Peyer's patch (tissue), 4 donors: ENCODE measurements at regions not wholly inside any gene's neighbourhood (a gene's known extent, or its start where the extent isn't known, plus 50 kb on each side); places are given as distances from the start of the nearest gene placed in this dataset.

Source experiments
- DNase-seq, 3 donors: peaks; one replicate each; pipeline ENCODE4 v3.0.0-alpha.2; 2017 to 2019
- H3K27ac ChIP-seq, 4 donors: fragments of 200-600 bp; sonication (generic); one replicate each; pipeline ENCODE4 v1.5.1; 2016 to 2019
- H3K27me3 ChIP-seq, 2 donors: fragments of 200-600 bp; sonication (generic); one replicate each; pipeline ENCODE4 v1.5.1; 2019
- H3K36me3 ChIP-seq, 3 donors: fragments of 200-600 bp; sonication (generic); one replicate each; pipeline ENCODE4 v1.5.1; 2016 to 2019
- H3K4me1 ChIP-seq, 4 donors: fragments of 200-600 bp; sonication (generic); one replicate each; pipeline ENCODE4 v1.5.1; 2016 to 2019
- H3K4me3 ChIP-seq, 4 donors: fragments of 200-600 bp; sonication (generic); 1 replicate in 3 of 4; 2 replicates in 1 of 4; pipeline ENCODE4 v1.5.1; 2016 to 2019; ENCODE audit warnings: mild to moderate bottlenecking in 1 of 4
- H3K9me3 ChIP-seq, 4 donors: fragments of 200-600 bp; sonication (generic); one replicate each; pipeline ENCODE4 v1.5.1; 2016 to 2019; ENCODE audit warnings: mild to moderate bottlenecking in 1 of 4
- CTCF ChIP-seq, 6 experiments: fragments of 450-650 bp in 4 of 6; fragments of 200-600 bp in 2 of 6; sonication (generic) in 1 of 6; IDR thresholded peaks; one replicate each; pipeline ENCODE4 v1.5.1; 2017 to 2019; ENCODE audit warnings: antibody characterized with exemption in 6 of 6, mild to moderate bottlenecking in 3 of 6, moderate library complexity in 1 of 6
- POLR2A ChIP-seq, 2 donors: fragments of 450-650 bp; IDR thresholded peaks; one replicate each; pipeline ENCODE4 v1.5.1; 2017; ENCODE audit warnings: antibody characterized with exemption in 2 of 2, mild to moderate bottlenecking in 2 of 2, moderate library complexity in 2 of 2

GRCh38 chr13:97082461-97083207 is 88.4 kb upstream of the OXGR1 start:
- Histone ChIP-seq H3K9me3 (no peaks in the 10 kb centered on the region), H3K27ac (no peak overlapping the region), H3K36me3 (no peaks in the 10 kb centered on the region), H3K4me3 (no peak overlapping the region), H3K27me3 (no peaks in the 10 kb centered on the region), H3K4me1 (no peaks in the 10 kb centered on the region)
- TF ChIP-seq CTCF (IDR thresholded peaks at IDR 0.05) (no peak), POLR2A (IDR thresholded peaks at IDR 0.05) (no peak)
- no peak for DNase-seq

GRCh38 chr13:97091196-97091595 is 96.9 kb upstream of the OXGR1 start:
- Histone ChIP-seq H3K27me3 (no peaks in the 10 kb centered on the region), H3K4me3 (no peak overlapping the region), H3K36me3 (no peaks in the 10 kb centered on the region), H3K4me1 (no peaks in the 10 kb centered on the region), H3K9me3 (no peaks in the 10 kb centered on the region), H3K27ac (no peak overlapping the region)
- no peak for DNase-seq
- no peak for TF ChIP-seq CTCF (IDR thresholded peaks at IDR 0.05)
- TF ChIP-seq POLR2A (IDR thresholded peaks at IDR 0.05) = no peak

- no peaks in the 10 kb centered on the region for H3K9me3 ChIP-seq
- DNase-seq = no peak
- TF ChIP-seq POLR2A (IDR thresholded peaks at IDR 0.05) = no peak
- no peak overlapping the region for H3K27ac ChIP-seq
- no peaks in the 10 kb centered on the region for H3K4me1 ChIP-seq
- H3K4me3 ChIP-seq = no peak overlapping the region
- no peaks in the 10 kb centered on the region for H3K27me3 ChIP-seq
- H3K36me3 ChIP-seq = no peaks in the 10 kb centered on the region
Observed at GRCh38 chr13:97100821-97101220, 106.5 kb upstream of the OXGR1 start.

- no peaks in the 10 kb centered on the region for H3K36me3 ChIP-seq
- no peaks in the 10 kb centered on the region for H3K4me1 ChIP-seq
- H3K9me3 ChIP-seq = no peaks in the 10 kb centered on the region
- H3K27me3 ChIP-seq = no peaks in the 10 kb centered on the region
- TF ChIP-seq CTCF (IDR thresholded peaks at IDR 0.05) = no peak
- TF ChIP-seq POLR2A (IDR thresholded peaks at IDR 0.05) = no peak
- DNase-seq = no peak
- no peak overlapping the region for H3K27ac ChIP-seq
- no peak overlapping the region for H3K4me3 ChIP-seq
Observed at GRCh38 chr13:97101912-97102708, 107.8 kb upstream of the OXGR1 start.

- Histone ChIP-seq H3K9me3 (no peaks in the 10 kb centered on the region), H3K27ac (no peak overlapping the region), H3K36me3 (no peaks in the 10 kb centered on the region), H3K4me3 (no peak overlapping the region), H3K4me1 (peaks cover 0 to 20% (median 0%) of the 10 kb centered on the region in 4 donors), H3K27me3 (no peaks in the 10 kb centered on the region)
- TF ChIP-seq CTCF (IDR thresholded peaks at IDR 0.05) = no peak
- TF ChIP-seq POLR2A (IDR thresholded peaks at IDR 0.05) = no peak
- DNase-seq = no peak
Observed at GRCh38 chr13:97106323-97106722, 112.0 kb upstream of the OXGR1 start.

- H3K4me3 ChIP-seq = no peak overlapping the region
- peaks cover 0 to 20% (median 0%) of the 10 kb centered on the region in 4 donors for H3K4me1 ChIP-seq
- TF ChIP-seq CTCF (IDR thresholded peaks at IDR 0.05) = no peak
- no peak for TF ChIP-seq POLR2A (IDR thresholded peaks at IDR 0.05)
- no peaks in the 10 kb centered on the region for H3K36me3 ChIP-seq
- no peaks in the 10 kb centered on the region for H3K27me3 ChIP-seq
- no peaks in the 10 kb centered on the region for H3K9me3 ChIP-seq
- DNase-seq = no peak
- no peak overlapping the region for H3K27ac ChIP-seq
Observed at GRCh38 chr13:97107815-97108529, 113.7 kb upstream of the OXGR1 start.
